B cell (primary cell): ENCODE measurements at regions not wholly inside any gene's neighbourhood (a gene's known extent, or its start where the extent isn't known, plus 50 kb on each side); places are given as distances from the start of the nearest gene placed in this dataset.

Experiments
- ATAC-seq: fragments of 200-7000 bp; cut with Tn5 transposase; one replicate; pipeline ENCODE4 v1.10.0; 2021; ENCODE audit warnings: low read depth, mild to moderate bottlenecking, moderate number of reproducible peaks, moderate library complexity
- CTCF ChIA-PET: fragments of 350-600 bp; sonication (Branson Sonifier 250); formaldehyde crosslinking; loops from one replicate; lab custom pipeline; 2021; ENCODE audit warnings: antibody characterized with exemption, inconsistent platforms; lab: Charles Lee
- POLR2A ChIA-PET: fragments of 350-600 bp; sonication (Branson Sonifier 250); formaldehyde crosslinking; loops from one replicate; lab custom pipeline; 2021; ENCODE audit warnings: antibody characterized with exemption; lab: Charles Lee
- DNase-seq: peaks from one replicate; pipeline ENCODE4 v3.0.0; 2013
- H2AFZ ChIP-seq: 2 replicates; pipeline ENCODE4 v1.6.1; 2012; ENCODE audit warnings: mild to moderate bottlenecking, low read depth, low read length; ENCODE audit not compliant: insufficient read depth, poor library complexity, severe bottlenecking
- H3K27ac ChIP-seq, 2 donors: 1 replicate in 1 of 2; 2 replicates in 1 of 2; pipeline ENCODE4 v1.5.1; 2012 to 2013; ENCODE audit warnings: low read length in 2 of 2, mild to moderate bottlenecking in 2 of 2, moderate library complexity in 1 of 2
- H3K27me3 ChIP-seq, 4 experiments: fragments of 200-600 bp in 1 of 4; sonication (generic) in 1 of 4; replicated peaks in 1 of 4; 1 replicate in 2 of 4; 2 replicates in 2 of 4; pipeline versions ENCODE4 v1.6.1 to v1.7.0; 2013 to 2016; ENCODE audit warnings: low read length in 3 of 4, mild to moderate bottlenecking in 2 of 4, mixed read lengths in 1 of 4, moderate library complexity in 1 of 4; ENCODE audit not compliant: insufficient read depth in 4 of 4, control insufficient read depth in 3 of 4; ENCODE audit errors: control extremely low read depth in 1 of 4
- H3K36me3 ChIP-seq, 2 experiments: replicated peaks in 1 of 2; 1 replicate in 1 of 2; 2 replicates in 1 of 2; pipeline versions ENCODE4 v1.6.1 to v1.7.1; 2013; ENCODE audit warnings: low read length in 1 of 2; ENCODE audit not compliant: insufficient read depth in 2 of 2, control insufficient read depth in 1 of 2; ENCODE audit errors: control extremely low read depth in 1 of 2, extremely low read depth in 1 of 2
- H3K4me1 ChIP-seq, 2 donors: fragments of 200-600 bp in 1 of 2; sonication (generic) in 1 of 2; 1 replicate in 1 of 2; 2 replicates in 1 of 2; pipeline versions ENCODE4 v1.5.1 to v1.6.1; 2013 to 2017; ENCODE audit warnings: low read length in 2 of 2; ENCODE audit not compliant: control insufficient read depth in 2 of 2, insufficient read depth in 2 of 2
- H3K4me2 ChIP-seq: replicated peaks from 2 replicates; pipeline ENCODE3; 2012; ENCODE audit warnings: mild to moderate bottlenecking, low read depth, low read length; ENCODE audit not compliant: poor library complexity, severe bottlenecking
- H3K4me3 ChIP-seq, 5 experiments: fragments of 200-600 bp in 1 of 5; sonication (generic) in 1 of 5; 1 replicate in 3 of 5; 2 replicates in 2 of 5; pipeline versions ENCODE4 v1.5.1 to v1.7.0; 2011 to 2016; ENCODE audit warnings: low read length in 4 of 5, mild to moderate bottlenecking in 4 of 5, low read depth in 2 of 5, control low read depth in 1 of 5, moderate library complexity in 1 of 5; ENCODE audit not compliant: insufficient read depth in 1 of 5; ENCODE audit errors: control extremely low read depth in 1 of 5, extremely low read depth in 1 of 5
- H3K79me2 ChIP-seq: fragments of 200-600 bp; sonication (generic); one replicate; pipeline ENCODE4 v1.6.0; 2016; ENCODE audit warnings: low read length; ENCODE audit not compliant: control insufficient read depth, insufficient read depth
- H3K9ac ChIP-seq: fragments of 200-600 bp; sonication (generic); 2 replicates; pipeline ENCODE4 v1.6.1; 2017; ENCODE audit warnings: mild to moderate bottlenecking, low read length, moderate library complexity
- H3K9me3 ChIP-seq, 3 donors: one replicate each; pipeline versions ENCODE4 v1.6.1 to v1.7.1; 2013; ENCODE audit warnings: low read length in 2 of 3; ENCODE audit not compliant: control insufficient read depth in 2 of 3, insufficient read depth in 1 of 3; ENCODE audit errors: control extremely low read depth in 1 of 3
- H4K20me1 ChIP-seq: 2 replicates; pipeline ENCODE4 v1.6.0; 2012; ENCODE audit warnings: mild to moderate bottlenecking, low read length; ENCODE audit not compliant: insufficient read depth, control insufficient read depth, poor library complexity, severe bottlenecking
- H3K27ac Mint-ChIP-seq: one replicate; pipeline ENCODE4 v1.8.0; 2021; ENCODE audit warnings: mixed read lengths
- H3K27me3 Mint-ChIP-seq: one replicate; pipeline ENCODE4 v1.8.0; 2021; ENCODE audit warnings: mixed read lengths
- H3K4me1 Mint-ChIP-seq: one replicate; pipeline ENCODE4 v1.8.0; 2021; ENCODE audit warnings: mixed read lengths
- H3K4me3 Mint-ChIP-seq: one replicate; pipeline ENCODE4 v1.8.0; 2021; ENCODE audit warnings: mixed read lengths
- H3K9me3 Mint-ChIP-seq: one replicate; pipeline ENCODE4 v1.8.0; 2022; ENCODE audit warnings: mixed read lengths; ENCODE audit not compliant: insufficient read depth
- CTCF ChIP-seq: fragments of 200-600 bp; IDR thresholded peaks from one replicate; pipeline ENCODE4 v1.8.0; 2022; ENCODE audit warnings: antibody characterized with exemption, mild to moderate bottlenecking
- EZH2 ChIP-seq: IDR thresholded peaks from 2 replicates; pipeline ENCODE4 v1.6.1; 2012; ENCODE audit warnings: borderline replicate concordance, low read depth, mild to moderate bottlenecking, moderate library complexity, low read length; ENCODE audit not compliant: insufficient read depth, poor library complexity, severe bottlenecking
- WGBS: methylation state at CpG from one replicate; pipeline ENCODE4 v1.1.5; 2013; ENCODE audit warnings: missing lambda C conversion rate; ENCODE audit not compliant: insufficient coverage; 5-methylcytosine and 5-hydroxymethylcytosine counted together
- intact Hi-C: fragments of 100-400 bp; cut with micrococcal nuclease; formaldehyde crosslinking; loops from one replicate; pipeline ENCODE4 v1.10.0; 2022

DNA sequence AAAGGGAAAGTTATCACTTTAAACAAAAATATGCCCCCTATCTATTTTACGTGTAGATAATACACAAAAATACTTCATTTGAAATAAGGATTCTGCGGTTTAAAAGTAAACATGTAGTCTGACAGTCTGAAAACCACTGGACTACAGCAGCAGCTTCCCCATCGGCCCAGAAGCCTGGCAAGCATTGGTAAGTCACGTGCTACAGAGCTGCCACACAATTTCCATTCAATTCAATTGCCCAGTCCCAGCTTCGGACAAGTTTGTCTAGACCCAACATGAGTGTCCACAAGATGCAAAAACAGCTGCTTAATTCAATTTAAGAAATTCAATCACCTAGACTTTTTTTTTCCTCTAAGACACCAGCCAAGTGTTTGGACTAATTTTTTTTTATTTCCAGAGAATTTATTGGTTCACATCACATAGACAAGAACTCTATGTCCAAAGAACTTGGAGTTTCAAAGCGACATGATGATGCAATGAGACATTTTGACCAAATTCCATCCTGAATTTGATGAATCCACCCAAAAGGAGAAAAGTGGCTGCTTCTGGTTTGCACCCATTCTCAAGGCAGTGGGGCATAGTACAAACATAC is 458.9 kb downstream of the COG6 start:
- H3K4me1 Mint-ChIP-seq: peaks cover 28% of the 10 kb centered on the region
- ATAC-seq (no peak), DNase-seq (no peak)
- no peak for TF ChIP-seq EZH2
- no peak for TF ChIP-seq CTCF
- ChIA-PET CTCF (interaction anchor here (1.0 to 1.7 kb wide), 2 partner anchors 10 to 90 kb away, joined by 3 to 7 read pairs; no protein-coding TSS in a partner anchor), POLR2A (no interaction called here)
- no peak overlapping the region for H3K9ac ChIP-seq
- H3K27ac ChIP-seq: no peak overlapping the region
- no peaks in the 10 kb centered on the region for H3K36me3 ChIP-seq
- no peaks in the 10 kb centered on the region for H3K79me2 ChIP-seq
- H2AFZ ChIP-seq: no peak overlapping the region
- H3K4me2 ChIP-seq: peak overlapping the region; percentile 32
- 92% methylated on average over 5 of the region's 6 CpGs for WGBS
- H3K9me3 Mint-ChIP-seq: peaks cover 1% of the 10 kb centered on the region
- intact Hi-C loops: no loop called here
- H3K27me3 ChIP-seq: no peaks in the 10 kb centered on the region
- no peak overlapping the region for H3K4me3 ChIP-seq
- H3K9me3 ChIP-seq: no peaks in the 10 kb centered on the region
- H4K20me1 ChIP-seq: no peaks in the 10 kb centered on the region
- H3K4me1 ChIP-seq: peaks cover 9 to 10% of the 10 kb centered on the region in 2 donors
- H3K27me3 Mint-ChIP-seq: no peaks in the 10 kb centered on the region
- H3K4me3 Mint-ChIP-seq: no peak overlapping the region
- no peak overlapping the region for H3K27ac Mint-ChIP-seq

GRCh38 chr13:40115426-40115825 is 460.0 kb downstream of the COG6 start:
- H2AFZ ChIP-seq: no peak overlapping the region
- Mint-ChIP-seq H3K4me1 (peaks cover 28% of the 10 kb centered on the region), H3K4me3 (no peak overlapping the region), H3K27me3 (no peaks in the 10 kb centered on the region), H3K27ac (peak overlapping the region; percentile 3), H3K9me3 (peaks cover 1% of the 10 kb centered on the region)
- no peaks in the 10 kb centered on the region for H3K36me3 ChIP-seq
- no peak overlapping the region for H3K27ac ChIP-seq
- ATAC-seq (no peak), DNase-seq (no peak)
- WGBS: no CpG with 5 or more reads among the region's 2 CpGs
- H3K79me2 ChIP-seq: no peaks in the 10 kb centered on the region
- peaks cover 9 to 10% of the 10 kb centered on the region in 2 donors for H3K4me1 ChIP-seq
- TF ChIP-seq EZH2: no peak
- TF ChIP-seq CTCF: no peak
- peaks cover 0 to 5% (median 4%) of the 10 kb centered on the region in 3 donors for H3K9me3 ChIP-seq
- ChIA-PET CTCF (no interaction called here), POLR2A (no interaction called here)
- H3K4me2 ChIP-seq: no peak overlapping the region
- no peak overlapping the region for H3K4me3 ChIP-seq
- no peaks in the 10 kb centered on the region for H4K20me1 ChIP-seq
- intact Hi-C loops: no loop called here
- no peak overlapping the region for H3K9ac ChIP-seq
- H3K27me3 ChIP-seq: no peaks in the 10 kb centered on the region
